GM18511 (cell line): ENCODE measurements at regions not wholly inside any gene's neighbourhood (a gene's known extent, or its start where the extent isn't known, plus 50 kb on each side); places are given as distances from the start of the nearest gene placed in this dataset.
"Not testable (repeated sequence)": the region's sequence is repeated elsewhere in the genome, so short reads cannot be mapped to it uniquely, and the experiment has no call there.

ENCODE experiments used
- ATAC-seq: cut with Tn5 transposase; IDR thresholded peaks from one replicate; pipeline ENCODE4 v1.9.1; 2021; ENCODE audit warnings: mild to moderate bottlenecking, moderate library complexity; ENCODE audit not compliant: unreplicated experiment

DNA sequence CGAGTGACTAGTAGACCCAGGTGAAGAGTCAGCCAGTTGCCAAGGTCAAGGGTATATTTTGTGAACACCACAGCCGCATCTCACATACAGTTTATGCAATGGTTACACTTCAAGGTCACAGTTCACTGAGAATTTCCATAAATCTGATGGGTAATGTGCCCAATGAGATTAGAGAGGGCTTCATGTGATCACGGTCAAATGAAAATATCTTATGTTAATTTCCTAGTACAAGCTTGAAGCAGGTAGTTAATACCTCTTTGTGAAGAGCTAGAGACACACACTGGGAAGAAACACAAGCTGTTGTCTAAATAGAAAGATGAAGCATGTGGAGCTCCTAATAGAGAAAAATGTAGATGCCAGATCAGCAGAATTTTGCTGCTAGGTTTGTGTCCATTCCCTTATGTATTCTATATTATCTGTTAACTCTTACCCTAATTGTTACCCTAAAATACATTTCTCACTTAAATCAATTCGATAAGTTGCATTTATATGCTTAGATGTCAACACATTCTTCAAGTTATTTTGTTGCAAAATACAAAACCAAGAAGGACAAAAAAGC is 136.0 kb downstream of the NR2F2 start:
- ATAC-seq, result no peak

DNA sequence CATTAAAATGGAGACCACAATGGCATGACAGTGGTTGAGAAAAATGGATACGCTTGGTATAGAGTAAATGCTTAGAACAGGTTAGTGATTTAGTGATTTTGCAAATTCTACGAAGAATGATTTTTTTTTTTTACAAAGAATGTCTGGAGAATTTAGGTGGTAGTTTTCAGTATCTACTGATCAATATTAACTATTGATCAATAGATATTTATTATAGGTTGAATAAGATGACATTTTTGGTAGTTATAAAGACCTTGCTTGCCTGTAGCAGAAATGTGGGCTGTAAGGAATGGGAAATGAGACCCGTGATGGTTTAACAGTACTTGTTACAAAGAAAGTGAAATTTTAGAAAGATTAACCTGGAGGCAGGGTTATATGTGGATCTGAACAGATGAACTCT is 137.5 kb downstream of the NR2F2 start:
- ATAC-seq, result no peak

DNA sequence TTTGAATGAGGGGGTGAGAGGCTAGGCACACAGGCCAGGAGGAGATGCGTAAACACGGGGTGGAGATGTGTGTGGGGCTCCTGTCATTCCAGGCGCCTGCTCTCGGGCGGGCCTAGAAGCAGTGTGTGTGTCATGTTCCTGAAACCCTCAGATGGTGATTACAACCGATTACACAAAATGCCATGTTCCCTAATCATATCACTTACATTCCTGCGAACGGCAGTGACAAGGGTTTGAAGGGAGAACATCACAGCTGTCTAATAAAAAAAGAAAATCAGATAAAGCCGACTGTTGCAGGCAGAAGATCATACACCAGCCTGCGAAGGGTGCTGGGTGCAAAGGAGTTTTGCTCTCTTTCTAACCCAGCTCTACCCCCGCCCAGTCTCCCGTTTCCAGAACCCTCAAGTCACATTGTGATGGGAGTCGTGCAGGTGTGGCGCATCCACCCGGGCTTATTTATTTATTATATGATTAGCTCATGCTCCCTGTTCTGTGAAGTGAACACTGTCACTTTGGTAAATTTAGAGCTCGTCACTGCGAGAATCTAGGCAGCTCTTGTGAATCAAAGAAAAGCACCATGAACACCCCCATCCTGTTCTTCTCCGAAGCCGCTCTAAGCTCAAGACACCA is 140.3 kb downstream of the NR2F2 start:
- ATAC-seq, result no peak

- ATAC-seq, result no peak
Measured at GRCh38 chr15:96472681-96473080, 142.2 kb downstream of the NR2F2 start.

DNA sequence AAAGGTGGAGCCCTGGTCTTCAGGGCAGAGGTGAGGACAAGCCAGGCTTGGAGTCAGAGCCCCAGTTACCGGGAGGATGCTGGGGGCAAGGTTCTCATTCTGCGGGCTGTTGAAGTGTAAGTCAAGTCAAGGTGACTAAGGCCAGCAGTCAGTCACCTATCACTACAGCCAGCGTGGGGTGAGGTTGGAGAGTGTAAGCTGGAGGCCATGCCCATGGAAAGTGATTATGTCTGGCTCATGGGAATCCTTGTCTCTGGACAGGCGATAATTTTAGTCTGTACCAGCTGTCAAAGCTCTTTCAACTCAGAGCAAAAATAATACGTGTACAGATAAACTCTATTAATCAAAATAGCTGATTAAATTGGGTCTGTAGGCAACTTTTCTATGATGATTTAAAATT is 143.1 kb downstream of the NR2F2 start:
- ATAC-seq, result no peak

- ATAC-seq, result no peak
Measured at GRCh38 chr15:96474231-96474664, 143.7 kb downstream of the NR2F2 start.

GRCh38 chr15:96477227-96477626 is 146.7 kb downstream of the NR2F2 start:
- ATAC-seq, result no peak

DNA sequence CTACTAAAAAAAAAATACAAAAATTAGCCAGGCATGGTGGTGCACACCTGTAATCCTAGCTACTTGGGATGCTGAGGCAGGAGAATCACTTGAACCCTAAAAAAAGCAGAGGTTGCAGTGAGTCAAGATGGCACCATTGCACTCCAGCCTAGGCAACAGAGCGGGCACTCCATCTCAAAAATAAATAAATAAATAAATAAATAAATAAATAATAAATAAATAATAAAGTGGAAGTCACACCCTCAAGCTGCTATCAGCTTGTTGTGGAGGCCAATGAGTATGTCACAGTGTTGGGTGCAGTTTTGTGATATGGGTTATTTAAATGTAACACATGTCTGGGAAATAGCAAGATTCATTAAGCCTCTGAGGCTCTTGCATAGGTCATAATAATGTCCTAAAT is 153.9 kb downstream of the NR2F2 start:
- ATAC-seq, result not testable (repeated sequence)

DNA sequence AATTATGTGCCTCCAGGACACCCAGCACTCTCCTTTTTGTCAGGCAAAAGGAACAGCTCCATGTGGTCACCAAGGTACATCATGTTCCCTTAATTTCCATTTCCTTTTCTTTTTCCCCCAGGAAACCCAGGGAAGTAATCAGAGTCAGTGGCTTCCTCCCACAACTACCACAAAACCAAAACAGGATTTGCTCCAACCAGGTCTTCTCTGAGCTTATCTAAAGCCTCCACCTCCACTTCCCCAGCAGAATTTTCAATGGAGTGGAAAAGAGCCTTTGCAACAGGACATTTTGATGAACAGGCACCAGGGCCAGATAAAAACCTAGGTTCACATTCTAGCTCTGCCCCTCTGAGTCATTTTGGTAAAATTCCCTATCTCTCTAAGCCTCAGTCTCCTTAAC is 154.3 kb downstream of the NR2F2 start:
- ATAC-seq, result no peak

- ATAC-seq, result no peak
Measured at GRCh38 chr15:96487245-96487644, 156.7 kb downstream of the NR2F2 start.

- ATAC-seq, result not testable (repeated sequence)
Measured at GRCh38 chr15:96491066-96491699, 160.7 kb downstream of the NR2F2 start.

- not testable (repeated sequence) for ATAC-seq
Measured at GRCh38 chr15:96491700-96492644, 161.5 kb downstream of the NR2F2 start.

- ATAC-seq, result no peak
Measured at GRCh38 chr15:96494505-96494904, 164.0 kb downstream of the NR2F2 start.

GRCh38 chr15:96495386-96495785 is 164.9 kb downstream of the NR2F2 start:
- no peak for ATAC-seq

DNA sequence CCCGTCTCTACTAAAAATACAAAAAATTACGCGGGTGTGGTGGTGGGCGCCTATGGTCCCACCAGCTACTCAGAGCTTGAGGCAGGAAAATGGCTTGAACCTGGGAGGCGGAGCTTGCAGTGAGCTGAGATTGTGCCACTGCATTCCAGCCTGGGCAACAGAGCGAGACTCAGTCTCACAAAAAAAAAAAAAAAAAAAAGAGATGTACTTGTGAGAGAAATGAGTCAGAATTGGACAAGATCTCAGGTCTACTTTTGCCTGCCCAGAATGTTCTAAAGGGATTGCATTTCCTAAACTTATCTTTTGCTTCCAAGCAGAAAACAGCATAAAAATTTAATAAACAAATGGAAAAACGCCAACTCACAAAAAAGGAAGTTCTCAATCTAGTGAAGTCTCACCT is 167.5 kb downstream of the NR2F2 start:
- ATAC-seq, result no peak

DNA sequence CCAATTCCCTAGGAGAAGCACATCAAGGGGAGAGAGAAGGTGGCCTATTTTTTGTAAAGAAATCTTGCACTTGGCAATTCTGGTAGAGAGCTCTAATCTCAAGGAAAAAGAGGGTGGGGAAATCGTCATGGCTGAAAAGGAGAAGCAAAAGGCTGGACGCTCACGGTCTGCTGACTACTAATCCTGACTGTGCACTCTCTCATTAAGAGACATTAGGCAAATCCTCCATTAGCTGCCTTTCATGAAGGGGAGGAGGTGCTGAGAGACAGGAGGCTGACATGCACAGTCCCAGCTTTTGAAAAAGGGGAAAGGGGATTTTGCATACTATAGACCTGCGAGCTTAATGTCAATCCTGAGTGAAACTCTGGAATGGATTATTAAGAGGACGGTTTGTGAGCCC is 170.0 kb downstream of the NR2F2 start:
- ATAC-seq, result no peak

DNA sequence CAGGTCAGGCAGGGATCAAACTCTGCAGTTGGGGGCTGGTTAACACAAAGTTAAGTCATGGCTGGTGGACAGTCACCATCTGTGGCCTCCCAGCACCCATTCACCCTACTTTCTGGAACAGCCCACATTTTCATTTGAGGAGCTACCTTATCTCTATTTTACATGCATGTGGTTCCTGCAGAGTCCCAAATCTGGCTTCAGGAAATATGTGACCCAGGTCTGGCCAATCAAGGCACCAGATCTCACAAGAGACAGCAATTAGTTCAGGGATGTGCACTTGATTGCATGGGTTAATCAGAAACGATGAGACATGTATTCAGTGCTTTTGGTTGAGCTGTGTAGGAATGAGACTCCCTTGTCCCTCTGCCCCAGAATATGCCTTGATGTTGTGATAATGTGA is 170.9 kb downstream of the NR2F2 start:
- ATAC-seq, result no peak

DNA sequence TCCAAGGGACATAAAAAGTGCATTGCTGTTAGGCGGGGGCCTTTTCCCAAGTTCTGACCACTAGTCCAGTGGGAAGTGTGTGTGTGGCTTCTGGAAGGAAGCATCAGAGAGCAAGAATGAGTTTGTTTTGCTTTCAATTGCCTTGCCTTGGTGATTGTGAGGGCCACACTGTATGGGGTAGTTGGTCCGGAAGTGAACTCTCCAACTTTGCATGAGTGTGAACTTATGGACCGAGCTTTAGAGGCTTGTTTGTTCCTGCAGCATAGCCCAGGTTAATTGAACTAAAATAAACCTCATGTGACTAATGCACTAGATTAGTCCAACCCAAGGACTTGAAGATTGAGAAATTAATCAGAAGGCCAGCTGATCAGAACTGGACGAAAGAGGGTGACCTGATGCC is 171.7 kb downstream of the NR2F2 start:
- ATAC-seq, result no peak

GRCh38 chr15:96503276-96503675 is 172.8 kb downstream of the NR2F2 start:
- ATAC-seq, result no peak

- no peak for ATAC-seq
Measured at GRCh38 chr15:96504371-96504770, 173.9 kb downstream of the NR2F2 start.

DNA sequence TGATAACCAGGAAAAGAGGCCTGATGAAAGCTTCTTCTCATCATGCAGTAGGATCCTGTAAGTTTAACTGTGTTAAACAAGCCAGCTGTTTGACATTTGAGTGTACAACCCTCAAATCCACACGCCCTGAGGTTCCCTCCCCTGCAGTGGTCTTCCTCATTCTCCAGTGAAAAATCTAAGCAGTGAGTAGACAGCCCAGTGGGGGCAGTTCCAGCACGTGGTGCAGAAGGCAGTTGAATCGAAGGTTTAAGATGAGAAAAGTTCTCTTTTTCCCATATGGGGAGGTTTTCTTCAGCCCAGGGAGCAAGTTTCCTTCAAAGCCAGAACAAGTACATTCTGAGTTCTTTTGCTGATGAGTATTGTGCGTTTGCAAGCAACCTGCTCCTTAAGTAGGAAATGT is 174.5 kb downstream of the NR2F2 start:
- no peak for ATAC-seq
